AG20443 (cell line): ENCODE measurements at regions not wholly inside any gene's neighbourhood (a gene's known extent, or its start where the extent isn't known, plus 50 kb on each side); places are given as distances from the start of the nearest gene placed in this dataset.
A peak's percentile ranks its signal among the peaks of the same experiment; 100 is the strongest.

Experiments
- DNase-seq: peaks from one replicate; pipeline ENCODE4 v3.0.0; 2012; ENCODE audit warnings: low spot score, mixed read lengths

DNA sequence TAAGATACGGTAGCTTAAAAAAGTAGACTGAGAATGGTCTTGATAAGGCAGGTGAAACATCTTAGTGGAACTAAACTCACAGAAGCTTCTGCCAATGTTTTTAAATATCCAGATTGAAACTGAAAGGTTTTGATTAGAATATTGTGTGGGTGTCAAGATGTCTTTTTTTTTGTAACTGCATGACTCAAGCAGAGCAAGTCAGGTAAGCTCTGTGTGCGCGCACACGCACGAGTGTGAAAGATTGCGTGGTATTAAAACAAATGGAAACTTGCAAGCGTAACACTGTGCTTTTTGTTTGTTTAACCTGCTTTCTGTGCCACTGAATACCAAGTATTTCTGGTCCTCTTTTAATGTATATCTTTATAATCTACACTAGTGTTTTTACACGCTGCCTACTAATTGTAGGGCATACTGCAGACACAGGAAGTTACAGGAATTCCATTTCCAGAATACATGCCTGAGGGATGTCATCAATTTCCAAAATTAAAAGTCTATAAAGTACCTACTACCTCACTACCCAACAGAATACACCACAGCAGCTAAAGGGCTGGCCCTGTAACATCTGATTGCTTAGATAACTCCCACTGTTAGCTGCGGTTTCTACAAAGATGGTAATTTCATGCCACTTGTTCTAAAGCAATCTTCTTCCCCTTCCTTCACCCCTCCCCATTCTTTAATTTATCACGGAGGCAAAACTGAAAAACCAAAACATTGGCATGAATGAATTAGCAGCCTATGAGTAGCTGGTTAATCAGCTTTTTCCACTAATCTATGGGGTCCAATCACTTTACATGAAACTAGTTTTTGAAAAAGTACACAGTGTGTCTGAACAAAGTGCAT is 472.8 kb downstream of the SHQ1 start:
- DNase-seq, result no peak

DNA sequence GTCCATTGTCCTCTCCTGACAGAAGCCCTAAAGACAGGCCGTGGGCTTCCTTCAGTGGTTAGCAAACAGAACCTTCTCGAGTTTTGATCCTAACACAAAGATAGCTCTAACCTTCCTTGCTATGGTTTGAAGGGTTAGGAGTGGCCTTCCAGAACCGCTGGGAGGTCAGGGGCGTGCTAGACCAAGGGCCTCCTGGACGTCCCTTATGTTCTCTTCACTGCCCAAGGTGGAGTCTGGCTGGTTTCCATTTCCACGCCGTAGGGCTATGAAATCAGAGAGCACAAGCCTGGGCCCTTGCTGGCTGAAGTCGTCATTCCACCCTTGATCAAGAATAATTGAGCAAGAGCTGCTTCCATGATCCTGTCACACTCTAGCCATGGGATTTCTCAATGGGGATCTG is 475.1 kb downstream of the SHQ1 start:
- no peak for DNase-seq

DNA sequence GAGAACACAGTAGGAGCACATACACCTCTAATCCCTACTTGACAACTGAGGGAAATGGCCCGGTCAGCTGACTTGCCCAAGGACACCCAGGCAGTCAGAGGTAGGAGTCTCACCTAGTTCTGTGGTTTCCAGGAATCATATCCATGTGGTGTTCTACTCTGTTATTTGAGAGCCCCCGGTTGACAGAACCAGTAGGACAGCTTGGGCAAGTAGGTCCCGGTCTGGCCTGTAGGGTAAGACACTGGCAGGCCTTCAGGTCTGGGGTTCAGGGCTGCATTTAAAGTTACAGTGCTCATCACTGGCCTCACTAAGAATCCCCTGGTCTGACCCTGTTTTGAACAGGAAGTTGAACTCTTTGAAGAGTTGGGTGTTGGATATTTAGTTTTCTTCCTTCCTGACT is 476.1 kb downstream of the SHQ1 start:
- DNase-seq, result no peak

DNA sequence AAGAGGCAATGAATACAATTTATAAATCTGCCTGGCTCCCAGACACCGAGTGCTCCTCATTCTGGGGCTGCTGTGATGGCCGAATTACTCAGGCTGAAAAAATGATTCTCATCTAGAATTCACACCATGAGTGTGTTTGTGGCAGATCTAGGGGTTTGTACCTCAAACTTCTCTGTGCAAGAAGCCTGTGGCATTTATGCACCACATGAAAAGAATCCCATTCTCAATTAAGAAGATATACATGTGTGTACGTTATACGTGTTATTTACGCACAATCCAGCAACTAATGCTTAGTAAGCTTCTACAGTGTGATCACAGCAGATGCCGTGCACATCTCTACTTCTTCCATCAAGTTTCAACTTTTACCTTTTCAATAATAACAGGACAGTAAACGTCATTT is 476.8 kb downstream of the SHQ1 start:
- no peak for DNase-seq

DNA sequence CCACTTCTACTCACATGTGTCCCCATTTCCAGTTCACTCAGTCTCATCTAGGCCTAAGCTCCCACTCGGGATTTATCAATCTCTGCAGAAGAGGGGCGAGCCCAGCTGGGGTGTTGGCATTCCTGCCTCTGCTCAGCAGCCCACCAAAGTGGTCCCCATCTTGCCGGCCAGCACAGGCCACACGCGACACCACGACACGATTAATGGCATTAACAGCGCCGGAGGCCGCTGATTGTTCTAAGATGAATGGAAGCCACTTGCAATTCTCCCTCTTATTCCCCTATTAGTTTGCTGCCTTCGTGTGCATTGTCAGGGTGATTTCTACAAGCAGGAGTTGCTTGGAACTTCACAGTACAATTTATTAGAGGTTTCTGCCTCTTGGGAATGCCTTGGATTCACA is 477.3 kb downstream of the SHQ1 start:
- no peak for DNase-seq

DNA sequence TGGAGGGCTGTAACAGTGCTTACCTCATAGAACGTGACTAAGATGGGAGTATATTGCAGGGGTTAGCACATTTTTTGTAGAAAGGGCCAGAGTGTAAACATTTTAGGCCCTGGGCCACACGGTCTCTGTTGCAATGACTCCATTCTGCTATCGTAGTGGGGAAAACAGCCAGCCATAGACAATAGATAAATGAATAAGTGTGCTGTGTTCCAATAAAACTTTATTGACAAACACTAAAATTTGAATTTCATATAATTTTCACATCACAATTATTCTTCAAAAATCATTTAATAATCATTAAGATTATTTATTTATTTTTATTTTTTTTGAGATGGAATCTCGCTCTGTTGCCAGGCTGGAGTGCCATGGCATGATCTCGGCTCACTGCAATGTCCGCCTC is 478.6 kb downstream of the SHQ1 start:
- DNase-seq, result no peak

DNA sequence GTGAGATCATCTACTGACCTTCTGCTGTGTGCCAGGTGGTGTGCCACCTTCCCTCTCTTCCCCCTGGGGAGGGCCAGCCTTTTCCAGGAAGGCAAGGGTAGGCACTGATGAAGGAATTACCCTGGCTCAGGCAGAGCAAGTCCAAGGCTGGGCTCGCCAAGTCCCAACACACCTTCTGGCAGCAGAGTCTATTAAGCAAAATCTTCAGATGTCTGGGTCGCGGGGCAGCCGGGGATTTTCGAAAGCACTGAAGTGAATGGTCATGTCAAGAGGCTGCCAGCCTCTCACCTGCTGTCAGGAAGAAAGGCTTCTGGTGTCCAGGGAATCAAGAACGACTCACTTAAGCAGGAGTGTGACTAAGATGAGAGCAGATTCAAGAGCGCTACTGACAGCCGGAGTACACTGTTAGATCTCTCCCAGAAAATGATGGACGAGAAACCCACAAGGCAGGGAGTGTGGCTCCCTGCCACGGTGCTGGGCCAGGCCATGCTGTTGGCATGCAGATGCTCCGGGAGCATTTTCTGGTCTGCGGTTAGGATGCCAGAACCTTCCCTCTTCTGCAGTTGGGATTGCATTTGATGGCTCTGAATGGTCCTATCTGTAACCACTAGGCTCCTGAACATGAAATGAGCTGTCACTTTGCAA is 479.8 kb downstream of the SHQ1 start:
- peak; percentile 76 for DNase-seq

DNA sequence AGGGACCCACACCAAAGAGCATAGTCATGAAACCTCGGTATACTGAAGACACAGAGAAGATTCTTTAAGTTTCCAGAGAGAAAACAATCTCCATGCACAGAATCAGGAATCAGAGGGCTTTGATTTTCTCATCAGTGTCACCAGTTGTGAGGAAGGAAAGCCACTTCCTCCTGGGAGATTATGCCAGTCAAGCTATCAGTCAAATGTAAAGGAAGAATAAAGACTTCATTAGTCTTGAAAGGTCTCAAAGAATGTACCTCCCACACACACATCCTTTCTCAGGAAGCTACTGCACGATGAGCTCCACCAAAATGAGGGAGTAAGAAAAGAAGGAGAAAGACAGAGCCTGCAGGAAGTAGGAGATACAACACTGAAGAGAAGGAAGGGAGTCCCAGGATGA is 486.3 kb downstream of the SHQ1 start:
- DNase-seq, result no peak

DNA sequence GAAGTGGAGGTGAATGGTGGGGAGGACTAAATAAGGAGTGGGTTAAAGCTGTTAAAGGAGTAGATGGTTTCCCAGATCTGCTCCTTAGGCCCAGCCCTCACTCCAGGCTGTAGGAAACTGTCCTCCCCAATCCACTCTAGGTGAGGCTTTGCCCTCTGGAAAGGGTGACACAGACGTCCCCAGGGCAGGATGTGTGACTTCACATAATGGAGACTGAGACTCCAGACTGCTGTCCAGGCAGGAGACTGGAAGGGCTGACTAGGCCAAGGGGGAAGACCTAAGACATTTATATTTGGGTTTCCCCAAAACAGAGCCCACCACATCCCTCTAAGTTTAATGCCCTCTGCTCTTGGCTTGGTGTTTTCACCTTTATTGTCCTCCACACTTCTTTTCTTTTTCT is 488.5 kb downstream of the SHQ1 start:
- no peak for DNase-seq

DNA sequence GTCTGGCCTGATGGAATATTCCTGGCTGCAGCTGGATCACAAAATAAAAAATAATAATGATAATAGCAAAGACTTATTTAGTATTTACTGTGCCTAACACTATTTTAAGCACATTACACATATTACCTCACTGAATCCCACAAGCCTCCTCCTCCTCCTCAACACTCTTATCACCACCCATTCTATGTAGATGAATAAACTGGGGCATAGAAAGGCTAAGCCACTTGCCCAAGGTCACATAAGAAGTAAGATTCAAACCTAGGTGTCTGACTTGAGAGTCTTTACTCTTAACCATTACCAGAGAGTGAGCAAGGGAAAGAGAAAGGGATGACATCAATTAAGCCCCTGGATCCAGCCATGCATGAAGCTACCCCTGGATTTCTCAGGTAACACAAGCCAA is 493.1 kb downstream of the SHQ1 start:
- DNase-seq, result no peak

DNA sequence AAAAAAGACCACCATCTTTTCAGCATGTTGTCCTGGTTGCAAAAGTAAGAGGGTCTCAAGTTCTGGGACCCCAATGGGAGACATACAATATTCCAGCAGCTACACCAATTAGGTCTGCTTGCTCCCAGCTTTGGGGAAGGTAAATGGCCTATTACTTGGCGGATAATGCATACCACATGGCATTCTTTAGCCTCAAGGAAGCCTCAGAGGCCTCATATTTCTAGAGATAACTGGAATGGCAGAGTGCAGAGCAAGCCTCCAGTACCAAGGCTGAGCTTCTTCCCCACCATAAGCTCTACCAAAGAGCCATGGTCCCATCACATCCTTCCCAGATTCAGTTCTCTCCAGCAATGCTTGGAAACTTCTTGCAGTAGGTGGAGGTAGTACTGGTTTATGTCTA is 493.8 kb downstream of the SHQ1 start:
- no peak for DNase-seq

DNA sequence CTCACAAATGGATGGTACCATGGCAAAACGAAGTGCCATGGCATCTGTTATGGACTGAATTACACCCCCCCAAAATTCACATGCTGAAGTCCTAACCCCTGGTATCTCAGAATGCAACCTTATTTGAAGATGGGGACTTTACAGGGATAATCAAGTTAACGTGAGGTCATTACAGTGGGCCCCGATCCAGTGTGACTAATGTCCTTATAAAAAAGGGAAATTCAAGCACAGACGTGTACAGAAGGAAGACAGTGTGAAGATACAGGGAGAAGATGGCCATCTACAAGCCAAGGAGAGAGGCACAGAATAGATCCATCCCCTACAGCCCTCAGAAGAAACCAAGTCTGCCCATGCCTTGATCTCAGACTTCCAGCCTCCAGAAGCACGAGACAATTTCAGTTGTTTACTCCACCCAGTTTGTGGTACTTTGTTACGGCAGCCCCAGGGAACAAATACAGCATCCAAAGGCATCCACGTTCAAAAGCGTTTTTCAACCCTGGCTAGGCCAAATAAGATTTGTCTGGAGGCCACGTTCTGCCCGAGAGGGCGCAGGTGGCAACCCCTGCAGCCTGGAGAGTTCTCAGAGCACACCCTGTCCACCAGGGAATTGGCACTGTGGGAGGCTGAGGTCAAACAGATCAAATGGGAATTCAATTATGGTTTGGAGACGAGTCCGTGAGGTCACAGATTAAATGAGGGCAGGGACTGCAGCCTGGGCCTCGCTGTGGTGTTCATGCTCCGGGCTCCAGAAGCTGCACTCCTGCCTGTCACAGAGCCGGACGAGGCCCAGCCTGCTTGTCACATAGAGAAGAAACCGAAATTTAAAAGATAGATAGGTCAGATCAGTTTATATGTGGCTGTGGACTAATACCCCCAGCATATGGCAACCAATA is 494.8 kb downstream of the SHQ1 start:
- no peak for DNase-seq

DNA sequence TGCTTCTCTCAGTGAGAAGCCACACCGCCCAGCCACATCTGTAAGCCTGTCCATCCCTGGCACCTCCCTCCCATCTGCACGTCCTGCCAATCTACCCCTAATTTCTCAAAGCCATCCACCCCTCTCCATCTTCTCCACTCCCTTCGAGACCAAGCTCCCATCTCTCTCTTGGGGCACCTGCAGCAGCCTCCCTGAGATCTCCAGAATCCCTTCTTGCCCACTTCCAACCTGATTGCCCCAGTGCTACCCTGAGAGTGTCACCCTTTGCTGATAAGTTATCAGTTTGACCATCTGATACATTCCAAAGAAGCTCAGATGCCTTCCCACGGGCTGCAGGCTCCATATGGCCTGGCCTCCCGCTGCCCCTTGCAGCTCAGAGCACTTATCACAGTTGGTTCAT is 496.1 kb downstream of the SHQ1 start:
- DNase-seq, result no peak

DNA sequence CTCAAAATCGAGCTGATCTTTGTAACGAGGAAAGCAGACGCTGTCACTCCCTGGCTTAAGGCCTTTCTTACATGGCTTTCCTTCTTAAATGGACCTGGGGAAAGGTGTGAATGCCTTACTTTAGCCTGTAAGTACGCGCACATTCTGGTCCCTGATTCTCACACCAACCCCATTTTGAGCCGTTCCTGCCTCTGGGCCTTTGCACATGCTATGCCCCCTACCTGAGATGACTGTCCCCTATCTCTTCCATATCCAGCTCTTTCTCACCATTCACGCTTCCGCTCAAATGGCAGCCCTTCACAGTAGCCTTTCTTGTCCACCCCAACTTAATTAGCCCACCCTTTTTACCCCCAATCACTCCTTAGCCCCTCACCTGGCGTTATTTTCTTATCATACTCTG is 496.7 kb downstream of the SHQ1 start:
- no peak for DNase-seq

DNA sequence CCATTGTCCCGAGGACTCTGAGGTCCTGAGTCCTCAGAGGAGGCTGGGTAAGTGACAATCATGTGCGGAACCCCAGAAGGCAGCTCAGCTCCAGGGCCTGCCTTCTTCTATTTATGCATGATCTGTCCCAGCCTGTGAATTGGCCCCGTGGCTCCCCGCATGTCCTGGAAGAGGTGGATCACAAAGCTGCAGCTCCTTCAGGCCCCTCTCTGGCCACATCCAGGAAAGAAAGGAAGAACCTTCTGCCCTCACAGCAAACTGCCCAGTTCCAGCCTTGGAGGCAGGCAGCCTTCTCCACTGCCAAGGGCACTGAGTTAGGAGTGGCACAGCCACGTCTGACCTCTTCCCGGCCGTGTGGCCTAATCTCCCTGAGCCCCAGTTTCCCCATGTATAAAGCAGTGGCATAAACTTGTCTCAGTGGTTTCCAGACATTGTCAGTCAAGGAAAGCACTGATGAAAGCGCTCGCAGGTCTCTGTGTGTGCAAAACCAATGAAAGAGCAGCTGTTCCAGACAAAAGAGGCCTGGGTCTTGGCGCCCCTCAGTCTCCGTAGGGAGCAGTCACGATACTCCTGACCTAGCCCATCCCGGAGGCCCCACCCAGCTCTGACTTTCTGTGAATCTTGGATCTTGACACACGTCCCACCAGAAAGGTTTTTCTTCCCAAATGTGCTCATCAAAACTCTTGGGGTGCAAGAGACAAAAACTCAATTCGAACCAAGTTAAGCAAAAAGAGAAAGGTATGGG is 497.3 kb downstream of the SHQ1 start:
- DNase-seq, result no peak

DNA sequence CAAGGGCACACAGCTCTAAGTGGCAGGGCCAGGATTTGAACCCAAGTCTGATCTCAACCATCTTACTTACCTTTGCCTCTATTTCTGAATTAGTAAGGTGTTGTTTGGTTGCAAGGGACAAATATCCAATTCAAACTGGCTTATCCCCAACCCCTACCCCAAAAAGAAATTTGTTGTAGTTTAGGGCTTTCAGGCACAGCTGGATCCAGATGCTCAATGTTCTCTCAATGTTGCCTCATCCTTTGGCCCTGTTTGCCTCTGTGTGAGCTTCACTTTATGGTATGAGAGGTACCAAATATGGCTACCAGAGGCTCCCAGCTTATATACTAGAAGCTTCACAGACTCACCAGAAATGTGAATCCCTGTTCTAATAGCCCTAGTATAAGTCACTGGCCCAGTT is 499.9 kb downstream of the SHQ1 start:
- DNase-seq, result no peak

DNA sequence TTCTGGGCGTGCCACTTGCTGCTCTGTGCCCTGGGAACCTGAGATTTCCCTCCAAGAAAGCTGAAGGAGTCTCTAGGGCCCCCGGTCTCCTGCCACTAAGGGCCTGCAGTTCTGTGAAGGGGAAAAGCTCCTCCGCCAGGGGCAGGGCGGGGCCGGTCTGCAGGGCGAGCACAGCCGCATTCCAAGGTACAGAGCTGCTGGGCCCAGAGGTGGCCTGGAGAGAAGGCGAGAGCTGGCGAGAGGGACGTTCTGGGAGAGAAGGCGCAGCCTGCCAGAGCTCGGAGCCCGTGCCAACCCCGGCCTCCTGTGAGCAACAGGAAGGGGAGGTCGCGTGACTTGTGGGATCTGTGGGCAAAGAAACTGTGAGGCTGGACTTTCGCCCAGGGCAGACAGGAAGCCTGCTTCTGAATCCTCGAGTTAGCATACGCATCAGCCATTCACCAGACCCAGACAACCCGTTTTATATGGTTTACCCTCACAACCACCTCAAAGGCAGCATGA is 500.4 kb downstream of the SHQ1 start:
- peak; percentile 78 for DNase-seq

DNA sequence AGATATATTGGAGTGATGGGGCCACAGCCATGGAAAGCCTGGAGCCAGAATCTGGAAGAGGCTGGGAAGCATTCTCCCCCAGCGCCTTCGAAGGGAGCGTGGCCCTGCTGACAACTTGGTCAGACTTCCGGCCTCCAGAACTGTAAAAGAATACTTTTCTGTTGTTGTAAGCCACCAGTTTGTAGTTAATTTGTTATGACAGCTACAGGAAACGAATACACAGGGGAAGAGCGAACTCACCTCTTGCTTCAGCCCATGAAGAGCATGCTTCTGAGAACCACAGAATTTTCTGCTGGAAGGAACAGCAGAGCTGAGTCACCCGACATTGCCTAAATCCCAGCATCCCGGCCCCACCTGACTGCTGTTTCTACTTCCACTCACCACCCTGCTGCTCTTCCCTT is 501.7 kb downstream of the SHQ1 start:
- peak; percentile 95 for DNase-seq

DNA sequence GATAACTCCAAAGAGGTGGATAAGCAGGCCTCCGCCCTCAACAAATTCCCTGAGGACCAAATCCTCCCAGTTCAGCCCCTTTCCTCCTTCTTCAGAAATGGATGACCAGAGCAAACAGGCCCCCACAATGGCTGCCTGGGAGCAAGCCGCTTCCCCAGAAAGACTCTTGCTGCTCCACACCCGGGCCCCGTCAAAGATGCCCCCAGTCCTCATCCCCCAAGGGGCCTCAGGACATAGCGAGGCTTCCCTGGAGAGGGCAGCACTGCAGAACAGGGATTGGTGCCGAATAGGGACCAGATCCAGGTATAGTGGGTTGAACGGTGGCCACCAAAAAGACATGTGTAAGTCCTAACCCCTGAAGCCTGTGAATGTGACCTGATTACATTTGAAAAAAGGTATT is 502.3 kb downstream of the SHQ1 start:
- DNase-seq, result no peak

DNA sequence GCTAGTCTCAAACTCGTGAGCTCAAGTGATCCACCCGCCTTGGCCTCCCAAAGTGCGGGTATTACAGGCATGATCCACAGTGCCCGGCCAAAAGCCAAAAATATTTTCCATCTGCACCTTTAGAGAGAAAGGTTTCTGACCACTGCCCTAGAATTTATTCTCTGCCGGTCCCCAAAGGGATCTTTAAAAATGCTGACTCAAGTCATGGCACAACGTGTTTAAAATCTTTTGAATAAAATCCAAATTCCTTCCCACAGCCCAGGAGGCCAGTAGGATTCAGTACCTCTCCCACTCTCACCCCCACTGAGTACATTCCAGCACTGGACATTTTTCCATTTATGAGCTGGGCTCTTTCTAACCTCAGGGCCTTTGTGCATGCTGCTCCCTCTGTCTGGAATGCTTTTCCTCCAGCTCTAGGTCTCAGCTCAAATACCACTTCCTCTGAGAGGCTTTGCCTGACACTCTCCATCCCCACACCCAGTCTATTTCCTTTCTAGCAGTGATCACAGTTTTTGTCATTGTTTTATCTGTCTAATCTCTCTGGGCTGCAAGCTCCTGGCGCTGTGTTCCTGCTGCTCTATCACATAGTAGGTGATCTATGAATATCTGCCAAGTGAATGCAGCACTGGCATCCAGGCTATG is 502.9 kb downstream of the SHQ1 start:
- no peak for DNase-seq

DNA sequence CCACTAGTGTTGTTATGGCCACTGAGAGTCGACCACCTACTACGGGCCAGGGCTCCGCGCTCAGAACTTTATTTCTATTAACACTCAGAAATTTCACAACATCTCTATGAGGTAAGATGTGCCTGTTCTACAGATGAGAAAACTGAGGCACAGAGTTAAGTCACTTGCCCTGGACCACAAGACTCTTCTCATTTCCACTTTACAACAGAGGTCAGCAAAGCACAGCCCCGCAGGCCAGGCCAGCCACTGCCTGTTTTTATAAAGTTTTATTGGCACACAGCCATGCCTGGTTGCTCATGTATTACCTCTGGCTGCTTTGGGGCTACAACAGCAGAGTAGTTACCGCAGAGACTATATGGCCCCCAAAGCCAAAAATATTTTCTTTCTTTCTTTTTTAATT is 503.6 kb downstream of the SHQ1 start:
- no peak for DNase-seq
